HG02840 (cell line): ENCODE measurements at regions not wholly inside any gene's neighbourhood (a gene's known extent, or its start where the extent isn't known, plus 50 kb on each side); places are given as distances from the start of the nearest gene placed in this dataset.
"Not testable (repeated sequence)": the region's sequence is repeated elsewhere in the genome, so short reads cannot be mapped to it uniquely, and the experiment has no call there.

Source experiments
- ATAC-seq: cut with Tn5 transposase; IDR thresholded peaks from one replicate; pipeline ENCODE4 v1.9.1; 2021; ENCODE audit warnings: mild to moderate bottlenecking, moderate library complexity, moderate number of reproducible peaks; ENCODE audit not compliant: unreplicated experiment, low FRiP score

GRCh38 chr7:55743454-55743717 is 119.2 kb downstream of the SEPTIN14 start:
- ATAC-seq = not testable (repeated sequence)

- not testable (repeated sequence) for ATAC-seq
These were observed 119.7 kb downstream of the SEPTIN14 start for GRCh38 chr7:55742651-55743453.

- not testable (repeated sequence) for ATAC-seq
These were observed 120.6 kb downstream of the SEPTIN14 start for GRCh38 chr7:55741721-55742631.

GRCh38 chr7:55740633-55741250 is 121.8 kb downstream of the SEPTIN14 start:
- not testable (repeated sequence) for ATAC-seq

- ATAC-seq = not testable (repeated sequence)
These were observed 122.5 kb downstream of the SEPTIN14 start for GRCh38 chr7:55740053-55740452.

GRCh38 chr7:55736641-55737221 is 125.8 kb downstream of the SEPTIN14 start:
- ATAC-seq = not testable (repeated sequence)

- no peak for ATAC-seq
These were observed 129.1 kb downstream of the SEPTIN14 start for GRCh38 chr7:55733241-55734140.

GRCh38 chr7:55731931-55732330 is 130.6 kb downstream of the SEPTIN14 start:
- ATAC-seq = no peak

GRCh38 chr7:55730197-55730596 is 132.4 kb downstream of the SEPTIN14 start:
- no peak for ATAC-seq

- no peak for ATAC-seq
These were observed 139.0 kb downstream of the SEPTIN14 start for GRCh38 chr7:55723621-55723941.

GRCh38 chr7:55722874-55723620 is 139.5 kb downstream of the SEPTIN14 start:
- ATAC-seq = not testable (repeated sequence)

- not testable (repeated sequence) for ATAC-seq
These were observed 141.5 kb downstream of the SEPTIN14 start for GRCh38 chr7:55721004-55721403.

- ATAC-seq = not testable (repeated sequence)
These were observed 143.1 kb upstream of the VOPP1 start for GRCh38 chr7:55715247-55715867.

GRCh38 chr7:55714370-55714769 is 142.1 kb upstream of the VOPP1 start:
- ATAC-seq = not testable (repeated sequence)

- not testable (repeated sequence) for ATAC-seq
These were observed 138.0 kb upstream of the VOPP1 start for GRCh38 chr7:55710312-55710711.

- ATAC-seq = not testable (repeated sequence)
These were observed 135.7 kb upstream of the VOPP1 start for GRCh38 chr7:55708028-55708427.

GRCh38 chr7:55707410-55707809 is 135.1 kb upstream of the VOPP1 start:
- not testable (repeated sequence) for ATAC-seq

GRCh38 chr7:55706451-55707195 is 134.3 kb upstream of the VOPP1 start:
- not testable (repeated sequence) for ATAC-seq
